Stimulated activated CD8-positive, alpha-beta memory T cell treated with anti-CD3 and anti-CD28 coated beads, Interleukin-7, amount 100 ng/mL, for 24 hours (primary cell): ENCODE measurements at regions not wholly inside any gene's neighbourhood (a gene's known extent, or its start where the extent isn't known, plus 50 kb on each side); places are given as distances from the start of the nearest gene placed in this dataset.
"Not testable (repeated sequence)": the region's sequence is repeated elsewhere in the genome, so short reads cannot be mapped to it uniquely, and the experiment has no call there.

Experiments used
- DNase-seq: peaks from one replicate; pipeline ENCODE4 v3.0.0-alpha.2; 2020; ENCODE audit warnings: low read depth

- no peak for DNase-seq
These were observed 149.9 kb upstream of the ANKH start for GRCh38 chr5:15021266-15022046.

- DNase-seq, result no peak
These were observed 149.2 kb upstream of the ANKH start for GRCh38 chr5:15020736-15021135.

- DNase-seq, result no peak
These were observed 143.2 kb upstream of the ANKH start for GRCh38 chr5:15014809-15015208.

GRCh38 chr5:15013654-15014463, 142.3 kb upstream of the ANKH start:
- DNase-seq, result no peak

- no peak for DNase-seq
These were observed 140.5 kb upstream of the ANKH start for GRCh38 chr5:15012061-15012460.

GRCh38 chr5:15010936-15011335, 139.4 kb upstream of the ANKH start:
- DNase-seq, result no peak

GRCh38 chr5:15009420-15009819, 137.8 kb upstream of the ANKH start:
- DNase-seq, result no peak

- DNase-seq, result no peak
These were observed 137.3 kb upstream of the ANKH start for GRCh38 chr5:15008921-15009320.

GRCh38 chr5:15008476-15008875, 136.9 kb upstream of the ANKH start:
- no peak for DNase-seq

GRCh38 chr5:15007646-15008045, 136.1 kb upstream of the ANKH start:
- DNase-seq, result no peak

- DNase-seq, result no peak
These were observed 132.9 kb upstream of the ANKH start for GRCh38 chr5:15004506-15004905.

GRCh38 chr5:15003511-15003920, 131.9 kb upstream of the ANKH start:
- peak; percentile 18 for DNase-seq

GRCh38 chr5:15002791-15003190, 131.2 kb upstream of the ANKH start:
- no peak for DNase-seq

- DNase-seq, result no peak
These were observed 130.6 kb upstream of the ANKH start for GRCh38 chr5:15002173-15002572.

- no peak for DNase-seq
These were observed 129.9 kb upstream of the ANKH start for GRCh38 chr5:15001517-15001916.

GRCh38 chr5:14998491-14998890, 126.9 kb upstream of the ANKH start:
- DNase-seq, result no peak

GRCh38 chr5:14996997-14997396, 125.4 kb upstream of the ANKH start:
- no peak for DNase-seq

- DNase-seq, result no peak
These were observed 123.7 kb upstream of the ANKH start for GRCh38 chr5:14995229-14995628.

- not testable (repeated sequence) for DNase-seq
These were observed 122.0 kb upstream of the ANKH start for GRCh38 chr5:14993459-14994133.

- peak; percentile 15 for DNase-seq
These were observed 121.3 kb upstream of the ANKH start for GRCh38 chr5:14992751-14993458.

GRCh38 chr5:14988223-14988622, 116.6 kb upstream of the ANKH start:
- no peak for DNase-seq

- DNase-seq, result no peak
These were observed 114.8 kb upstream of the ANKH start for GRCh38 chr5:14986413-14986812.
